CD4-positive, alpha-beta T cell treated with Interleukin-2 at 100 ng/mL for 4 hours (primary cell): ENCODE measurements at regions not wholly inside any gene's neighbourhood (a gene's known extent, or its start where the extent isn't known, plus 50 kb on each side); places are given as distances from the start of the nearest gene placed in this dataset.

ENCODE experiments used
- DNase-seq: peaks from one replicate; pipeline ENCODE4 v3.0.0-alpha.2; 2020; ENCODE audit warnings: low spot score

DNA sequence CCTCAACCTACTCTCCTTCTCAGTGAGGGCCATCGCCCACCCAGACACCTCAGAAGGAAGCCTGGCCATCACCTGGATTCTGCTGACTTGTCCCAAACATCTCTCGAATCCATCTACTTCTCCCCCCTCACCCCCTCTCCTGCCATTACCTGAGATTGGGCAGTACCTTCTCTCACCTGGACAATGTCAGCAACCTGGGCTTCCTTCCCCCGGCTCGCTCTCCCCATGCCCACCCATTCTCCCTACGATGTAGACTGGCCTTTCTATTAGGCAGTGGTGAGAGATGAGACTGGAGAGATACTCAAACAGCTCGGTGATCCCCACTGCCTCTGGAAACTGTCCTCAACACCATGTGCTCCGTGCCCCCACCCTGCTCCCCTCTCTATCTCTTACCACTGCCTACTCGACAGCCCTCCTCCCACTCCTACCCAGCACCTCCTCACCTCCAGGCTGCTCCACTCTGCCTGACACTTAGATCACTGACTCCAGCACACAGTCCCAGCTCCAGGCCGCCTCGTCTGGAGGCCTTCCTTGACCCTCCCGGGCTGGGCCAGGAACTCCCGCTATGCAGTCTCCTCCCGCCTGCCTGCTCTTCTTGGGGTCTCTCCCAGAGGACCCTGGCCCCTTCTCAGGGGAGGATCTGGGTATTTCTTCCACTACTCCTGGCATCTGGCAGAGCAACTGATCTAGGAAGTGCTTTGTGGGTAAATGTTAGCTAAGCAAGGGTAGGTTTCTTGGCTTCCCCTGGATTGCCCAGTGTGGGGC, 235.8 kb upstream of the NLRP1 start:
- DNase-seq, result no peak

DNA sequence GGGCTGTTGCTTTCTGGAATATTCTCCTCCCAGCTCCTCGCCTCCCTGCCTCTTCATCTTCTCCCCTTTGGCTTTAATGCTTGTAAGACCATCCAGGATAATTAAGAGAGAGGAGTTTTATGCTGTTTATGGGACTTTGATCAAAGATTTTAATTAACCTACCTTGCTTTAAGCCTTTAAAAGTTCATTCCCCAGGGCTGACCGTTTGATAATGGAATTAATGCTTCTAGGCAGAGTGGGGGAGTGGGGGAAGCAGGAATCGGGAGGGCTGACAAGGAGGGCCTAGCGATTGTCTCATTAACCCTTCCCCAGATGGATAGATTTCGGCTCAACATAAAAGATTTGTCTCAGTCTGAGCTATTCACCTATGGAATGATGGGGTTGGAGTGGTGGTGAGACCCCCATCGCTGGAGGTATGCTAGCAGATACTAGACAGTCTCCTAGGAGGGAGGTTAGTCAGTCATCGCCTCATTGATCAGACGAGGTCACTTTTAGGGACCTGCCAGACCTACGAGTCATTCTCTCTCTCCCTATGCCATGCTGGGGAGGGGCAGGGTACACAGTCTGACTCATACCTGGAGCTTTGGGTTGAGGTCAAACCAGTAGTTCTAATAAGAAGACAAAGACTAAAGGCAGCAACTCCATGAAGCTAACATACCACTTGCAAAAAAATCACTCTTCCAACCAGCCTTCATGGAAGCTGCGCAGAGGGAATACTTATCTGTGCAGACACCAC, 236.6 kb upstream of the NLRP1 start:
- DNase-seq, result no peak

DNA sequence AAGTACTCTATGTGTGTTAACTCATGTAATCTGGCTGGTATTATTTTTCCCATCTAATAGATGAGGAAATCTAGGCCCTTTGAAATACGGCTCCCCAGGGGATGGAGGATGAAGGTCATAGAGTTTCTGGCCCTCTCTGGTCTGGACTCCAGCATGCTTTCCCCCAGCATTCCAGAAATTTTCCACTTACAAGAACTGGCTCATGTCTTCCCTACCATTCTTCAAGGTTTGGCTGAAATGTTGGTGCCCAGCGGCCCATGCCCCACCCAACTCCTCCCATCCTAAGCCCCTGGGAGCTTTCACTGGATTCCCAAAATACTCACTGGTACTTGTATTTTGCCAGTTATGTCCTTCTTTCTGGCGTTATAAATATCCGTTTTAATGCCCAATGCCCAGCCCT, 237.5 kb upstream of the NLRP1 start:
- DNase-seq, result no peak

DNA sequence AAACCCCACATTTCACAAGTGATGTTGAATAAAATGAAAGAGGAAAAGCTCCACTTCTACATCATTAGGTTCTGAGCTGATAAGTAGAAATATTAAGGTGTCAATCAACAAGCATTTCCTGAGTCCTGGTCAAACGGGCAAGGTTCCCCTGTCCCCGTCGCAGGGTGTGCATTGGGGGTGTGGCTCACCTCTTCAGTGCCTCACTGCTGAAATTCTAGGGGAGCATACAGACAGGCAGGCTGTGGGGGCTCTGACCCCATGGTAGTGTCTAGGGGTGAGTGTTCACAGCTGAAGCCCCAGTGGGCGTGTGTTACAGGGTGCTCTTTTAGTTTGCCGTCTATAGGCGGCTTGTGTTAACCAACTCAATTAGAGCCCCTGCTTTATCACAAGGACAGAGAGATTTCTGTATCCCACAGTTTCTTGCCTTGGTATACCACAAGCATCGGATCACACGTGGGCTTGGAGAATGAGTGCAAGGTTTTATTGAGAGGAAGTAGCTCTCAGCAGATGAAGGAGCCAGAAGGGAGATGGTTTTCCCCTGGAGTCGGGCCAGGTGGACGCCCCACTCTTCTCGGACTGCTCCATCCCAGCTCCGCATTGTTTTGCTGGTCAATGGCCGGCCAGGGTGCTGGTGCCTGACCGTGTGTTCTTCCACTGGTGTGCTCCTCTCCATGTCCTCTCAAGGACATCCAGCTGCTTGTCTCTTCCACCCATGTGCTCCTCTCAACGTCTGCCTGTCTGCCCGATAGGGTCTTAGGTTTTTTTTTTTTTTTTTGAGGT, 238.2 kb upstream of the NLRP1 start:
- no peak for DNase-seq

DNA sequence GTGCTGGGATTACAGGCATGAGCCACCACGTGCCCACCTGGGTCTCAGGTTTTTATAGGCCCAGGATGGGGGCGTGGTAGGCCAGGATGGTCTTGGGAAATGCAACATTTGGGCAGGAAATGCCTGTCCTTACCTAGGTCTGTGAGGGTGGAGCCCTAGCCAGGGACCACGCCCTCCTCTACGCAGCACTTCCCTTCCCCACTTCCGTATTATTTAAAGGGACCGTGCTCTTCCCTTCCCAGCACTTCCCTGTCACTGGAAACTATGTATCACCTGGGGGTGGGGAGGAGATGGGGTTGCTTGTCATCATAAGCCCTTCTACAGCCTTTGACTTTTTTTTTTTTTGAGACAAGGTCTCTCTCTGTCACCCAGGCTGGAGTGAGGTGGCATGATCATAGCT, 238.9 kb upstream of the NLRP1 start:
- no peak for DNase-seq

DNA sequence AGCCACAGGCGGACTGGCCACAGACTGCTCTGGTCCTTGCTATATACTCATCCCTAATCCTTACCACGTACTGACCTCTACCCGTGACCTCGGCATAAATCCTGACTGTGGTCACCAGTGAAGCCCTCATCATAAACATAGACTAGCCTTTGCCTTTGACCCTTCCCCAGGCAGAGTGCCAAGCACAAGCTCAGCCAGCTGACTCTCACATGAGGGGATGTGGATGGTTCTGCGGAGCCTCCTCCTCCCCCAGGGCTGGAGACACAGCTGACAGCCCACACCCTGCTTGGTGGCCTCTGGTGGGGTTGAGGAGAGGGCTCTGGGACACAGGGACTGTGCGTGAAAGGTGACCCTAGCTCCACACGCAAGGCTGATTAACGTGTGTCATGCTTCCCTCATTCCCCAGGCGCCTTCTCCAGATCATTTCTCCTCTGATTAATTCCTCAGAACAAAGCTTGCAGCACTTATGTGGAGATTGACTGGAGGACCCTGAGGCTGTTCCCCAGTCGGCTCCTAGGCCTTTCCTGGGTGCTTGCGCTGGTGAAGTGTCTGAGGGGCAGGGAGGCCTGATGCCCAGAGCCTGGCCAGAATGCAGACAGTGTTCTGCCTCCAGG, 241.5 kb upstream of the NLRP1 start:
- no peak for DNase-seq

DNA sequence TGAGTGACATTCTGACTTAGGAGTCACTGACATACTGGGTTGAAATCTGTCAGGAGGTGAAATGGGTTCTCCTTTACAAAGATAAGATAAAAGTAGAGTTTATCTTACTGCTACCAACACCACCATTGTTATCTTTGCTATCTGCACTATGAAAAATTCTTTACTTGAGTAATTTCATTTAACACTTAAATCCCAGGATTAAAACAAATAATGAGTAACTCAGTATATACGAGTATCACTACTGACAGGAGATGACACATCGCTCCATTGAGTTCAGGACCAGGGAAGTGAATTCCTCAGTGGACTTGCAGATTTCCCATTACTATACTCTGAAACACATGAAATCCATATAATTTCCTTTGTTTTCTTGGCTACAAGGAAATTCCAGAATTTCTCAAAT, 242.1 kb upstream of the NLRP1 start:
- no peak for DNase-seq

DNA sequence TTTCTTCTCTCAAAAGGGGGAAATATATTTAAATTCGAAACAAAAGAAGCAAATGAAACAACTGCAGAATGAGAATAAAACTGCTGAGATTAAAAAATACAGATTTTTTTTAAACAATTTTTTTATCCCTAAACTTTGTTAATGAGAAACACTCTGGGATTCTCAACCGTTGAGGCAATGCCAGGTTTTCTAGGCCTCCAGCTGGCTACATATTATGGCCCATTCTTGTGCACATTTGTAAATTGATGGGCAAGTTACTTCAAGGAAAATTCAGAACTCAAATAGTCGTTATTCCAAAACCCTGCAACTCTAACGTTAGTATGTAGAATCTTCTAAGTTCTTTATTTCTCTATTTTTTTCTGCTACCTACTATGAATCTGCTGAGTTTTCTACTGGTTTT, 239.3 kb upstream of the WSCD1 start:
- no peak for DNase-seq

DNA sequence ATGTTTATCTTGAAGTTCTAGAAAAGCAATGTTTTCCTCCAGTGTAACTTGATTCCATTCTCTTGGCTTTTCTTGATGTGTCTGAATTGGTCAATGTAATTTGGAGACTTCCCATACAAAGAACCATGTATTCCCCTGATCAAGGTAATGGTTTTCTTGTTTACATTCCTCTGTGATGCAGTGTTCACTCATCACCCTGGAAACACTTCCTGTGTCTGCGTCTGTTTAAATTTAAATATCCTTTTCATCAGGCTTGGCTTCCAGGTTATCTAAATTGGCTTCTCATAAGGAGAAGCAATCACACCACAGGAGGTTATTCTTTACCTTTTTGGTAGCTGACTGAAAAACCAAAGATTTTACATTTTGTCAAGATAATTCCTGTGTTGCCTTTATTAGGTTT, 237.3 kb upstream of the WSCD1 start:
- peak; percentile 4 for DNase-seq

DNA sequence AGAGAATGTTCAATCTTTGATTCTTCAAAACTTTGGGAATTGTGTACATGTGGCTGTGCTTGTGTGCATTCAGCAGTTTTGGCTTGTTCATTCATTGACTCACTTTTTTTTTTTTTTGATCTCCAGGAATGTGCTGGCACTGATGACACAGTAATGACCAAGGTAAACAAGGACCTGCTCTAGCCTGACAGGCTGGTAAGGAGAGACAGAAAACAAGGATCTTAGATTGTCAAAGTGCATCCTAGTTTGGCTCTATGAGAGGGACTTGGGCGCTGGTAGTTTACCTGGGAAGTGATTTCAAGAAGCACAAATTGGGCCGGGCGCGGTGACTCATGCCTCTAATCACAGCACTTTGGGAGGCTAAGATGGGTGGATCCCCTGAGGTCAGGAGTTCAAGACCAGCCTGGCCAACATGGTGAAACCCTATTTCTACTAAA, 233.1 kb upstream of the WSCD1 start:
- DNase-seq, result no peak

DNA sequence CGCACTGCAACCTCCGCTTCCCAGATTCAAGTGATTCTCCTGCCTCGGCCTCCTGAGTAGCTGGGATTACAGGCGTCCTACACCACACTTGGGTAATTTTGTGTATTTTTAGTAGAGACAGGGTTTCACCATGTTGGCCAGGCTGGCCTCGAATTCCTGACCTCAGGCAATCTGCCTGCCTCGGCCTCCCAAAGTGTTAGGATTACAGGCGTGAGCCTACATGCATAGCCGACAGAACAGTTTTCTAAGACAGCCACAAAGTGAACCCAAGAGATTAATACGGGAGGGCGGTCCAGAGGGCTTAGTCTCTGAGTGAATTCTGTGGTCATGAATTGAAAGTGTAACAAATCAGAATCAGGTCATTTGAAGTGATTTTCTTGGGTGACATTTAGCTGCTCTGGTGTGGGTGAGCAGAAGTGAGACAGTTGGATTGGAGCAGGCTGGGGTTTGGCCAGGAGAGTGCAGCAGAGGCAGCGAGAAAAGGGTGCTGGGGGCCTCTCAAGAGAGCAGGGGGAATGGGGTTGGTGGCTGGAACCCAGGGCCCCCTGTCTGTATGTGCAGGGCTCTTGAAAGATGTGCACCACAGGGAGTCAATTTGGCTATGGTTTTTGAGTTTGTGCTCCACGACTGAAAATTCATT, 231.4 kb upstream of the WSCD1 start:
- no peak for DNase-seq

DNA sequence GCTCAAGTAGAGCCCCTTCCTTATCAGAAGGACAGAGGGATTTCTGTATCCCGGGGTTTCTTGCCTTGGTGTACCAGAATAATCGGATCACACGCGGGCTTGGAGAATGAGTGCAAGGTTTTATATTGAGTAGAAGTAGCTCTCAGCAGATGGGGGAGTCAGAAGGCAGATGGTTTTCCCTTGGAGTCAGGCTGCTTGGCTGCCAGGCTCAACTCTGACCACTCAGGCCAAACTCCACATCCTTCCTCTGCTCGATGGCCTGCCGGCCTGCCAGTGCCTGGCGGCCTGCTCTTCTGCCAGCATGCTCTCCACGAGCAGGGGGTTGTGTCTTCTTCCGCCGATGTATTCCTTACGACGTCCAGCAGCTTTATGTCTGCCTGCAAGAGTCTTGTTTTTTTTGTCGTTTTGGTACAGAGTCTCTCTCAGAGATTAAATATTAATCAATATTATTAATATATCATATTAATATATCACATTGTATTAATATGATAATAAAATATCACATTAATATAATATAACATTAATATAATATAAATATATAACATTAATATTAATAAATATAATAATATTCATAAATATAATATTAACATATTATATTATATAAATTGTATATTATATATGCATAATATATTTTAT, 229.2 kb upstream of the WSCD1 start:
- DNase-seq, result no peak

DNA sequence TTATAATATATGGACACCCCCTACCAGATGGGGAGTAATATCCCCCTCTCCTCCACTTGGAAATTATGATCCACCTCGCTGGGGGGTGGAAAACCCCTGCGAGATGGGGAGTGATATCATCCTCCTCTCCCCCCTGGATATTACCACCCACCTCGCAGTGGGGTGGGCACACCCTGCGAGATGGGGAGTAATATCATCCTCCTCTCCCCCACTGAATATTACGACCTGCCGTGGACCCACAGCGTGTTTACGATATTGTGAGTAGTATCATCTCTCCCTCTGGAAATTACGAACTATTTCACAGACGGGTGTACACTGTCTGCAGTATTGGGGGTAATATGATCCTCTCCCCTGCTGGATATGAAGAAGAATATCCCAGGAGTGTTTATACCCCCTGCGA, 228.3 kb upstream of the WSCD1 start:
- no peak for DNase-seq

DNA sequence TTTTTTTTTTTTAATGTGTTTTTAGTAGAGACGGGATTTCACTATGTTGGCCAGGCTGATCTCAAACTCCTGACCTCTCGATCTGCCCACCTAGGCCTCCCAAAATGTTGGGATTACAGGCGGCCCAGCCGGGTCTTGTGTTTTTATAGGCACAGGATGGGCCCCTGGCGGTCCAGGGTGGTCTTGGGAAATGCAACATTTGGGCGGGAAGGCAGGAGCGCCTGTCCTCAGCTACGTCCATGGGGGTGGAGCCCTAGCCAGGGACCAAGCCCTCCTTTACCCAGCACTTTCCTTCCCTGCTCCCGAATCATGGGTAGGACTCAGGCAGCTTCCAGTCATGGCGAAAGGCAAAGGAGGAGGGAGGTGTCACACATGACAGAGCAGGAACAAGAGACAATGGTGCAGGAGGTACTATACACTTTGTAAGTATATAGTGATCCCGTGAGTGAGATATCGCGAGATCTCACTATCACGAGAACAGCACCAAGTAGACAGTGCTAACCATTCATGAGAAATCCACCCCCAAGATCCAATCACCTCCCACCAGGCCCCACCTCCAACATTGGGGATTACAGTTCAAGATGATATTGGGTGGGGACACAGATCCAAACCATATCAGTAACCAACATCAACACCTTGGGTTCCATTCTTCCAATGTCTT, 226.7 kb upstream of the WSCD1 start:
- DNase-seq, result no peak

DNA sequence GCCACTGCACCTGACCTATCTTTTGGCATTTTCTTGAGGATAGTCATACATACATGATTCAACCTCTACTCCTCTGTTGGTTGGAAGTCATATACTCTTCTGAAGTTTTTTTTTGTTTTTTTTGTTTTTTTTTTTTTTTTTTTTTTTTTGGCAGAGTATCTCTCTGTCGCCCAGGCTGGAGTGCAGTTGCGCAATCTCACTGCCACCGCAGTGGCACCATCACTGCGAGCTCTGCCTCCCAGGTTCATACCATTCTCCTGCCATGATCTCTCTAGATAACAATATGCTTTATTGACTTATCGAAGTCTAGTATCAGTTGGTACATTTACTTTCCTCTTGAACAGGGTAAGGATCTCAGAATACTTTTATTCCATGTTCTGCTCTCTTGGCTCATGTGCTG, 224.2 kb upstream of the WSCD1 start:
- DNase-seq, result no peak

DNA sequence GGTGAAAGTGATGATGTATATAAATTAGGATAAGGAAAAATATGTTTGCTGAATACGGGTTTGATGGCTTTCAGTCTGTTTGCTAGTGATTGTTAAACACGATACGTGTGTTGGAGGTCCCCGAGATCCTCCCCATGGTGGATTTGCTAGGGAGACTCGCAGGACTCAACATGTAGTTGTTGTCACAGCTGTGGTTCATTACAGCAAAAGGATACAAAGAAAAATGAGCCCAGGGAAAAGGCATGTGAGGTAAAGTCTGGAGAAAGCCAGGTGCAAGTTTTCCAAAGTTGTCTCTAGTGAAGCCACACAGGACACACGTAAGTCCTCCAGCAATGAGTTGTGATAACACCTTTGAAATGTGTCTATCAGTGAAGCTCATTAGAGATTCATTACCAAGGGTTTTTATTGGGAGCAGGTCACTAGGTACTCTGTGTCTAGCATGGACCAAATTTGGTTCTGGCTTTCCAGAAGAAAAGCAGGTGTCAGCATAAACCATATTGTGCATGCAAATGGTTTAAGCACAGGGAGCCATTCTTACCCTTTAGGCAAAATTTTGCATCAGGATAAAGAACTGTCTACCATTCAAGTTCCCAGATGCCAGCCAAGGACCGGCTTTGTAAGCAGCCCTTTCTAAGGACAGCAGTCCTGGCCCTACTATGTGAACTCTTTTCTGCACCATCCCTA, 215.2 kb upstream of the WSCD1 start:
- DNase-seq, result no peak

DNA sequence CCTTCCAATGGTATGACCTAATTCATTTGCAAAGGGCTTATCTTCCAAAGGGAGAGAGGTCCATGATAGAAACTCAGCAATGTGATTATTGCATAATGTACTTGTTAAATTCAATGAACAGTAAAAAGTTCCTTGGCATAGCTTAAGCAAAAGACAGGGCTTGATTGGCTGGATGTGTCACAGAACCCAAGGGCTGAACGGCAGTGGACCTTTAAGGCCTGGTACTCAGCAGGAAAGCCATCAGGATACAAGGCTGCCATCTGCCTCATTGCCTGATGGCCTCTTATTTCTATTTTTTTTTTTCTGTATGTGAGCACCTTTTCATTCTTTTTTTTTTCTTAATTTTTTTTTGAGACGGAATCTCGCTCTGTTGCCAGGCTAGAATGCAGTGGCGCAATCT, 208.9 kb upstream of the WSCD1 start:
- no peak for DNase-seq

DNA sequence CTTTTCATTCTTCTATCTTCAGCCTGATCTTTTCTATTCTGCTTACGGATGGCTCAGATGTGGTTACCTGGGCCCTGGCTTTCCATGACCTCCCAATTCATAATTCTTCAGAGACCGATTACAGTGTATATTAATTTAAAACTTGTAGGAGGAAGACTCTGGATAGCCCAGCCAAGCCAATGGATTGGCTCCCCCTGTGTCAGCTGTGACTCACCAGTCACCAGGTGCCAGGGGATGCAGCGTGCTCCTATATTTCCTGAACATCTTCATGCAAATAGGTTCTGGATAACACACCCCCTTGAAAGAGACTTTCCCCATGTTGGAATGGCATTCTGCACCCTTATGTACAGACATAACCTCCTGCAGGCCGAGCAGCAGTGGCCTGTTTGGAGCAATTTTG, 208.3 kb upstream of the WSCD1 start:
- DNase-seq, result no peak

DNA sequence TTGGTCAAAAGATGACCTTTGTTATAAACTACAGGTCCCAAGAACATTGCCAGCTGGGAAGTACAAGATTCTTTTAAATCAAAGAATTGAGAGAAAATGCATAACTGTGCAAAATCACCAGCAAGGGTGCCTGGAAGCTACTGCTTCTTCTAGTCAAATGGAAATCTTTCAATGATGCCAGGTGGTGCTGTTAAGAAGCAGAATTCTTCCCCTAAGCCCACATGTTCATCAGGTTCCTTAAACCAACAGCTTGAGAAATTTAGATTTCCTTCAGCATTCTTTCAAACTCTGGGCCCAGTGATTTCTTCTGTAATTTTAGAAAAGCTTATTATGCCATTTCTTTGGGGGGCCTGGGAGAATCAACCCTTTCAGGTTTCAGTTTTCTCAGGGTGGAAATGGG, 207.8 kb upstream of the WSCD1 start:
- DNase-seq, result no peak
